22Rv1 (cell line): ENCODE measurements at regions not wholly inside any gene's neighbourhood (a gene's known extent, or its start where the extent isn't known, plus 50 kb on each side); places are given as distances from the start of the nearest gene placed in this dataset.
"Not testable (repeated sequence)": the region's sequence is repeated elsewhere in the genome, so short reads cannot be mapped to it uniquely, and the experiment has no call there.

Experiments used
- H3K27ac ChIP-seq: fragments of 450-650 bp; 2 replicates; pipeline ENCODE4 v1.5.1; 2017
- ZFX ChIP-seq: fragments of 450-650 bp; IDR thresholded peaks from 2 replicates; pipeline ENCODE4 v1.6.1; 2017; ENCODE audit warnings: antibody characterized with exemption, borderline replicate concordance
- TF ChIP-seq, protein P1 (sequence below): fragments of 450-650 bp; IDR thresholded peaks from 2 replicates; pipeline ENCODE4 v1.5.1; 2017; ENCODE audit warnings: mild to moderate bottlenecking

DNA sequence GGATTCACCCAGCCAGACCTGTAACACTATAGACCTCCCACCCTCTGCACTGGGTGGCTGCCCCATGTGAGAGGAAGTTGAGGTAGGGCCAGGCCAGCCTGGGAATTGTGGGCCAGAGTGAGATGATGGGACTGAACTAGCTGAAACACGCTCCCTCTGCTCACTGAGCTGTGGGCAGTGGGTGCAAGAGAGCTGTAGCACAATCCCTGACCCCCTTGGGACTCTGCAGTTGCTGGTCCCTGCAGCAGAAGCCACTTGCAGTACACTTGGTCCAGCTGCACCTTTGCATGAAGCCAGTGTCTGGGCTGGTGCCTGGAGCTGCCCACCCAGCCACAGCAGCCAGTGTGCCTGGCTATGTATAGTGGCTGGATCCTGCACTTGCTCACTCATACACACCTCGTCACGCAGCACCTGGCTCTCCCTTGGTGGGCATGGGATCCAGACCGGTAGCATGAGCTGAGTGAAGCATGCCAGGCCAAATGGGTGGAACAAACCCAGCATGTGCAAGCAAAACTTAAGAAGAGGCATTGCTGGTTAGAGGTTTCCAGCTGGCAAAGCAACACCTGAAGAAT is 805.7 kb upstream of the GBE1 start:
- TF ChIP-seq, protein P1, sequence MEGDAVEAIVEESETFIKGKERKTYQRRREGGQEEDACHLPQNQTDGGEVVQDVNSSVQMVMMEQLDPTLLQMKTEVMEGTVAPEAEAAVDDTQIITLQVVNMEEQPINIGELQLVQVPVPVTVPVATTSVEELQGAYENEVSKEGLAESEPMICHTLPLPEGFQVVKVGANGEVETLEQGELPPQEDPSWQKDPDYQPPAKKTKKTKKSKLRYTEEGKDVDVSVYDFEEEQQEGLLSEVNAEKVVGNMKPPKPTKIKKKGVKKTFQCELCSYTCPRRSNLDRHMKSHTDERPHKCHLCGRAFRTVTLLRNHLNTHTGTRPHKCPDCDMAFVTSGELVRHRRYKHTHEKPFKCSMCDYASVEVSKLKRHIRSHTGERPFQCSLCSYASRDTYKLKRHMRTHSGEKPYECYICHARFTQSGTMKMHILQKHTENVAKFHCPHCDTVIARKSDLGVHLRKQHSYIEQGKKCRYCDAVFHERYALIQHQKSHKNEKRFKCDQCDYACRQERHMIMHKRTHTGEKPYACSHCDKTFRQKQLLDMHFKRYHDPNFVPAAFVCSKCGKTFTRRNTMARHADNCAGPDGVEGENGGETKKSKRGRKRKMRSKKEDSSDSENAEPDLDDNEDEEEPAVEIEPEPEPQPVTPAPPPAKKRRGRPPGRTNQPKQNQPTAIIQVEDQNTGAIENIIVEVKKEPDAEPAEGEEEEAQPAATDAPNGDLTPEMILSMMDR = no peak
- TF ChIP-seq ZFX = no peak
- H3K27ac ChIP-seq = no peak overlapping the region

DNA sequence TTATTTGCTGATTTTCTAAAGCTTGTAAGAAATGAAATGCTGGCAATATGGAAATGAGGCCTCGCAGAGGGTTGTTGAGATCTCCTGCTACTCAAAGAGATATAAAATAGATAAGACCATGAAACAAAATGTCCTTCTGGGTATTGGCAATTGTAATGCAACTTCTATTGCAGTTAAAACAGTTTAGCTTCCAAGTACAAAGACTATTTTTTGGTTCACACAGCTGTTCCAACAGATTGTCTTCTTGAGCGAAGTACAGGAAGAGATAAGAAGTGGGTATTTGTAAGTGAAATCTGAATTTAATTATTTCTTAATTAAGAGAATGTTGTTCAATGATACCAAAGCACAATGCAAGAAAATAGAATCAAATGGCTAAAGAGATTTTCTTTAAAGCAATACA is 801.5 kb upstream of the GBE1 start:
- TF ChIP-seq, protein P1 = no peak
- no peak for TF ChIP-seq ZFX
- H3K27ac ChIP-seq = no peak overlapping the region

DNA sequence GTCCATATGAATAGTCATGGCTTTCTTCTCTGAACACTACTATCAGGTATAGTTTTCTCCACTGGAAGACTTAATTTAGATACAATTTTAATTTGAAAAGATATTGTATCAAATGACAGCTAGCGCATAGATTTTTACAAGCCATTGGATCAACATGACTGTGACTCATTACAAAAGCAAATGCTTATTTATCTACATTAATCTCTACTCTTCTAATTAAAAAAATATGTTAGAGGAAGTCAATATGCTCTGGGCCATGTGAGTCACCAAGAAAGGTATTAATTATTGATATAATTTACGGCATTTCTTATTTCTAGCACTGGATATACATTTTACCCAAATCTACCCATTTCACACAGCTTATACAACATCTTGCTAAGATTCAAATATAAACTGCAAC is 800.3 kb upstream of the GBE1 start:
- H3K27ac ChIP-seq = peak overlapping the region; percentile 25
- TF ChIP-seq ZFX = no peak
- TF ChIP-seq, protein P1 = no peak

DNA sequence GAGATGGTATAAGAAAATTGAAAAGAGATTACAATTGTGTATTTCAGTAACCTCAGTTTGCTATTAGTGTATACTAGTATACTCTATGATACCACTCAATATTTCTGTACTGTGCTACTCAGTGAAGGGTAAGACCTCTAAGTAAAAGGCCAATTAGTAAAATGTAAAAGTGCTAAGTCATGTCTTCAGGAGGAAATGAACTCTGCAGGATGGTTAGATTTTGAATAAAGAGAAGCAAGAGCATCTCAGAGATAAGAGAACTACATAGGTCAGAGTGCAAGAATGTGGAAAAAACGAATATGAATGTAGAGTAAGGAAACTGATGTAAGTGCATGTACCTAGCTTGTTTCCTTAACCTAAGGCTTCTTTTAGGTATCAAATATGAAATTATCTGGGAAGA is 796.6 kb upstream of the GBE1 start:
- TF ChIP-seq, protein P1 = no peak
- no peak for TF ChIP-seq ZFX
- no peak overlapping the region for H3K27ac ChIP-seq

DNA sequence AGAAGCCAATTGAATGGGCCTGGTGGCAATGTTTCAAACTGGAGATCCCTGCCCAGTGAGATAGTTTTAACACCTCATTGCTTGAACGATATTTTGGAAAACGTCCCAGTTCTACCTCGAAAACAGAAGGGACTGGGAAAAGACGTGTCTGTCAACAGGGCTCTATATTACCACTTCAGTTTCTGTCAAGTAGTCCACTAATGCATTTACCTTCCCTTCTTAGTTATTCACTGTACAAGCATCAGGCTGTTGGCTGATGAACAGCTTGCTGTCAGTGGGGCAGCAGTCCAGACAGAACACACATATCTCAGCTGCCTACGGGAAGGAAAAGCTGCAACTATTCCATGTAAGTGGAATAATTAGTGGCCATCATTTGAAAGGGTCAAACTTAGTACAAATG is 794.7 kb upstream of the GBE1 start:
- no peak overlapping the region for H3K27ac ChIP-seq
- TF ChIP-seq, protein P1 = no peak
- TF ChIP-seq ZFX = no peak

DNA sequence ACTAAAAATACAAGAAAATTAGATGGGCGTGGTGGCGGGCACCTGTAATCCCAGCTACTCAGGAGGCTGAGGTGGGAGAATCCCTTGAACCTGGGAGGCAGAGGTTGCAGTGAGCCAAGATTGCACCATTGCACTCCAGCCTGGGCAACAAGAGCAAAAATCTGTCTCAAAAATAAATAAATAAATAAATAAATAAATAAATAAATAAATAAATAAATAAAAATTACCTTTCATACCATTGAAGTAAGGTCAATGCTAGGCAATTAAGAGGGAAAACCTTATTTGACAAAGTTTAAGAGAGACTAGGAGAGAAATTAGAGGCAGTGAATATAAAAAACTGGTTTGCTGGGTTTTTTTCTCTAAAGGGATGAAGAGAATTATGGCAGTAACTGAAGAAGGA is 781.1 kb upstream of the GBE1 start:
- not testable (repeated sequence) for H3K27ac ChIP-seq

DNA sequence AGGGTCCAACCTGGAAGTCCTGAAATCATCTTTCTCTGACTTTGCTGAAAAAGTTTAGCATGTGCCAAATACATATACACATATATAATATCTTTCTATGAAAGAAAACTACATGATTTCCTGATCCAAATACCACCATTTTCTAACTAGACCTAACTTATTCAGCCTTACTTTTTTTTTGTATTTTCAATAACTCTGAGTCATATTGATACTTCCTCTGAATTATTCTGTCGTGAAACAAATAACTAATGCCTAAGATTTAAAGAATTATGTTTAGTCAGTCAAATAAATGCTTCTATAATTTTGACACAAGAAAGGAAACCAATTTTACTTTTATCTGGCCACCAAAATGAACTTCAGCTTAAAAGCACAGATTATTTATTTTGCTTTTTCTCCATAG is 760.2 kb upstream of the GBE1 start:
- TF ChIP-seq, protein P1 = no peak
- no peak for TF ChIP-seq ZFX

DNA sequence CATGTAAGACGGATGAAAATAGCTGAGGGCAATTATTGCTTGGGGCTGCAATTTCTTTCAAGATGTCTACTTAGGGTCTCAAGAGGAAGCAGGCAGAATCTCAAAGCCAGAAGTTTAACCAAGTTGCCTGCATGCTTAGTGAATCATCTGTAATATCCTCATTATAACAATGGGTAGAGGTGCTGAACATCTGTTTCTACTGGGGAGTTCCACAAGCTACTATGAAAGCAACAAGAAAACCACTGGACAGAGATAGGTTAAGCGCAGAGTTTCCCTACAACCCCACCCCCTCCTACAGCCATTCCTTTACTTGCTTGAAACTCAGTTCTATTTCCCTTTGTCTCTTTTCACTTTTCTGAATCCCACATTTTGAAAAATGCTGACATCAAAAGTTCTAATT is 759.4 kb upstream of the GBE1 start:
- H3K27ac ChIP-seq = no peak overlapping the region
- TF ChIP-seq ZFX = no peak
- TF ChIP-seq, protein P1 = no peak

More for the DNA sequence above, 760.2 kb upstream of the GBE1 start:
- no peak overlapping the region for H3K27ac ChIP-seq
